Glutamatergic neuron (in vitro differentiated cells): ENCODE measurements at regions not wholly inside any gene's neighbourhood (a gene's known extent, or its start where the extent isn't known, plus 50 kb on each side); places are given as distances from the start of the nearest gene placed in this dataset.

ENCODE experiments used
- DNase-seq: peaks from one replicate; pipeline ENCODE4 v3.0.0; 2022
- H3K27ac Mint-ChIP-seq: one replicate; pipeline ENCODE4 v1.8.0; 2020; ENCODE audit warnings: mild to moderate bottlenecking, mixed read lengths, inconsistent platforms; ENCODE audit not compliant: unreplicated experiment
- H3K27me3 Mint-ChIP-seq: one replicate; pipeline ENCODE4 v1.8.0; 2020; ENCODE audit warnings: mild to moderate bottlenecking, moderate library complexity, mixed read lengths, inconsistent platforms; ENCODE audit not compliant: unreplicated experiment
- H3K36me3 Mint-ChIP-seq: one replicate; pipeline ENCODE4 v1.8.0; 2020; ENCODE audit warnings: mild to moderate bottlenecking, mixed read lengths, inconsistent platforms; ENCODE audit not compliant: unreplicated experiment
- H3K4me1 Mint-ChIP-seq: one replicate; pipeline ENCODE4 v1.8.0; 2020; ENCODE audit warnings: mild to moderate bottlenecking, low read depth, mixed read lengths, inconsistent platforms; ENCODE audit not compliant: unreplicated experiment
- H3K4me3 Mint-ChIP-seq: one replicate; pipeline ENCODE4 v1.8.0; 2020; ENCODE audit warnings: mild to moderate bottlenecking, mixed read lengths, inconsistent platforms; ENCODE audit not compliant: unreplicated experiment
- H3K9me3 Mint-ChIP-seq: one replicate; pipeline ENCODE4 v1.8.0; 2020; ENCODE audit warnings: mild to moderate bottlenecking, moderate library complexity, mixed read lengths, inconsistent platforms; ENCODE audit not compliant: unreplicated experiment
- CTCF ChIP-seq: fragments of 200-600 bp; sonication (generic); IDR thresholded peaks from one replicate; pipeline ENCODE4 v1.5.0; 2021; ENCODE audit not compliant: partially characterized antibody, unreplicated experiment

- no peaks in the 10 kb centered on the region for H3K9me3 Mint-ChIP-seq
- H3K4me3 Mint-ChIP-seq = no peak overlapping the region
- H3K4me1 Mint-ChIP-seq = peaks cover 21% of the 10 kb centered on the region
- H3K27ac Mint-ChIP-seq = no peak overlapping the region
- H3K27me3 Mint-ChIP-seq = no peaks in the 10 kb centered on the region
- no peak for DNase-seq
- no peaks in the 10 kb centered on the region for H3K36me3 Mint-ChIP-seq
- no peak for TF ChIP-seq CTCF
Observed at GRCh38 chr9:20065046-20065445, 276.2 kb upstream of the SLC24A2 start.

- TF ChIP-seq CTCF = no peak
- no peak overlapping the region for H3K4me3 Mint-ChIP-seq
- peaks cover 2% of the 10 kb centered on the region for H3K4me1 Mint-ChIP-seq
- H3K9me3 Mint-ChIP-seq = no peaks in the 10 kb centered on the region
- DNase-seq = no peak
- H3K36me3 Mint-ChIP-seq = no peaks in the 10 kb centered on the region
- no peak overlapping the region for H3K27ac Mint-ChIP-seq
- no peaks in the 10 kb centered on the region for H3K27me3 Mint-ChIP-seq
Observed at GRCh38 chr9:20054734-20055133, 265.9 kb upstream of the SLC24A2 start.

- peaks cover 2% of the 10 kb centered on the region for H3K4me1 Mint-ChIP-seq
- H3K27ac Mint-ChIP-seq = no peak overlapping the region
- no peaks in the 10 kb centered on the region for H3K36me3 Mint-ChIP-seq
- no peak for DNase-seq
- H3K9me3 Mint-ChIP-seq = no peaks in the 10 kb centered on the region
- H3K4me3 Mint-ChIP-seq = no peak overlapping the region
- H3K27me3 Mint-ChIP-seq = no peaks in the 10 kb centered on the region
- no peak for TF ChIP-seq CTCF
Observed at GRCh38 chr9:20048985-20049384, 260.1 kb upstream of the SLC24A2 start.

- H3K4me3 Mint-ChIP-seq = no peak overlapping the region
- no peaks in the 10 kb centered on the region for H3K27me3 Mint-ChIP-seq
- no peak overlapping the region for H3K27ac Mint-ChIP-seq
- H3K36me3 Mint-ChIP-seq = no peaks in the 10 kb centered on the region
- DNase-seq = no peak
- H3K4me1 Mint-ChIP-seq = peaks cover 2% of the 10 kb centered on the region
- H3K9me3 Mint-ChIP-seq = no peaks in the 10 kb centered on the region
- no peak for TF ChIP-seq CTCF
Observed at GRCh38 chr9:20048437-20048836, 259.6 kb upstream of the SLC24A2 start.

- Mint-ChIP-seq H3K27ac (no peak overlapping the region), H3K27me3 (no peaks in the 10 kb centered on the region), H3K4me3 (no peak overlapping the region), H3K36me3 (no peaks in the 10 kb centered on the region), H3K4me1 (peaks cover 9% of the 10 kb centered on the region), H3K9me3 (no peaks in the 10 kb centered on the region)
- no peak for DNase-seq
- TF ChIP-seq CTCF = no peak
Observed at GRCh38 chr9:20044686-20045085, 255.8 kb upstream of the SLC24A2 start.
